WTC11 (cell line): ENCODE measurements at regions not wholly inside any gene's neighbourhood (a gene's known extent, or its start where the extent isn't known, plus 50 kb on each side); places are given as distances from the start of the nearest gene placed in this dataset.

ENCODE experiments used
- ATAC-seq: fragments of 200-7000 bp; cut with Tn5 transposase; 2 replicates; pipeline ENCODE4 v1.10.0; 2021; ENCODE audit warnings: mild to moderate bottlenecking, moderate library complexity
- CTCF ChIA-PET: fragments of 300-600 bp; sonication (Branson Sonifier 250); formaldehyde crosslinking; loops from one replicate; lab custom pipeline; 2021; ENCODE audit warnings: antibody characterized with exemption; lab: Charles Lee
- POLR2A ChIA-PET: fragments of 350-600 bp; sonication (Branson Sonifier 250); formaldehyde crosslinking; loops from one replicate; lab custom pipeline; 2021; ENCODE audit warnings: antibody characterized with exemption; lab: Charles Lee
- DNase-seq: peaks from one replicate; pipeline ENCODE4 v3.0.0; 2021; ENCODE audit warnings: low spot score
- H3K27ac Mint-ChIP-seq: 2 replicates; pipeline ENCODE4 v1.8.0; 2021; ENCODE audit warnings: mixed read lengths
- H3K27me3 Mint-ChIP-seq: 2 replicates; pipeline ENCODE4 v1.8.0; 2021; ENCODE audit warnings: low read depth, mild to moderate bottlenecking, moderate library complexity, mixed read lengths
- H3K36me3 Mint-ChIP-seq: 2 replicates; pipeline ENCODE4 v1.8.0; 2021; ENCODE audit warnings: mixed read lengths
- H3K4me1 Mint-ChIP-seq: 2 replicates; pipeline ENCODE4 v1.8.0; 2022; ENCODE audit warnings: mixed read lengths
- H3K4me3 Mint-ChIP-seq: 2 replicates; pipeline ENCODE4 v1.8.0; 2021; ENCODE audit warnings: mild to moderate bottlenecking, moderate library complexity, mixed read lengths
- H3K9me3 Mint-ChIP-seq: 2 replicates; pipeline ENCODE4 v1.8.0; 2021; ENCODE audit warnings: mixed read lengths
- CBFB ChIP-seq: sonication (generic); formaldehyde crosslinking; IDR thresholded peaks from 2 replicates; pipeline ENCODE4 v1.8.1; 2022; ENCODE audit warnings: mild to moderate bottlenecking, low read depth, missing genetic modification reagents
- IRF2 ChIP-seq: sonication (generic); formaldehyde crosslinking; IDR thresholded peaks from 2 replicates; pipeline ENCODE4 v1.8.0; 2022; ENCODE audit warnings: low read depth, missing genetic modification reagents, borderline replicate concordance
- JUN ChIP-seq: sonication (generic); formaldehyde crosslinking; IDR thresholded peaks from 2 replicates; pipeline ENCODE4 v1.8.0; 2023; ENCODE audit warnings: mild to moderate bottlenecking, missing genetic modification reagents
- MXD4 ChIP-seq: fragments of 250-450 bp; sonication (Bioruptor Pico); IDR thresholded peaks from 2 replicates; pipeline ENCODE4 v1.8.0; 2021; ENCODE audit warnings: mild to moderate bottlenecking, moderate library complexity, borderline replicate concordance
- NR1H2 ChIP-seq: sonication (generic); formaldehyde crosslinking; IDR thresholded peaks from 2 replicates; pipeline ENCODE4 v1.9.0; 2021; ENCODE audit warnings: mild to moderate bottlenecking, moderate library complexity, missing genetic modification reagents
- NR2C2 ChIP-seq: sonication (generic); formaldehyde crosslinking; IDR thresholded peaks from 2 replicates; pipeline ENCODE4 v1.8.0; 2022; ENCODE audit warnings: mild to moderate bottlenecking, missing genetic modification reagents
- RORB ChIP-seq: fragments of 250-450 bp; sonication (Bioruptor Pico); IDR thresholded peaks from 2 replicates; pipeline ENCODE4 v1.9.0; 2021; ENCODE audit warnings: mild to moderate bottlenecking
- SMAD3 ChIP-seq: sonication (generic); formaldehyde crosslinking; IDR thresholded peaks from 2 replicates; pipeline ENCODE4 v1.8.0; 2022; ENCODE audit warnings: missing genetic modification reagents, mild to moderate bottlenecking, borderline replicate concordance
- ZNF138 ChIP-seq: sonication (generic); formaldehyde crosslinking; conservative IDR thresholded peaks from 2 replicates; pipeline ENCODE4 v1.8.1; 2022; ENCODE audit warnings: mild to moderate bottlenecking, moderate library complexity, missing genetic modification reagents
- ZNF263 ChIP-seq: sonication (generic); formaldehyde crosslinking; IDR thresholded peaks from 2 replicates; pipeline ENCODE4 v1.8.1; 2022; ENCODE audit warnings: low read depth, mild to moderate bottlenecking, moderate library complexity, missing genetic modification reagents
- ZNF317 ChIP-seq: sonication (generic); formaldehyde crosslinking; IDR thresholded peaks from 2 replicates; pipeline ENCODE4 v1.8.1; 2023; ENCODE audit warnings: low read depth, mild to moderate bottlenecking, moderate library complexity, missing genetic modification reagents, borderline replicate concordance
- ZNF396 ChIP-seq: fragments of 250-450 bp; sonication (Bioruptor Pico); IDR thresholded peaks from 2 replicates; pipeline ENCODE4 v1.8.0; 2021; ENCODE audit warnings: mild to moderate bottlenecking, moderate library complexity, borderline replicate concordance
- ZNF416 ChIP-seq: fragments of 250-450 bp; sonication (Bioruptor Pico); IDR thresholded peaks from 2 replicates; pipeline ENCODE4 v1.9.0; 2021; ENCODE audit warnings: mild to moderate bottlenecking, inconsistent platforms
- TF ChIP-seq, protein P1 (sequence below): fragments of 250-450 bp; sonication (Bioruptor Pico); IDR thresholded peaks from 2 replicates; pipeline ENCODE4 v1.9.0; 2021; ENCODE audit warnings: mild to moderate bottlenecking
- TF ChIP-seq, protein P2 (sequence below): sonication (generic); formaldehyde crosslinking; IDR thresholded peaks from 2 replicates; pipeline ENCODE4 v1.8.1; 2022; ENCODE audit warnings: missing genetic modification reagents, borderline replicate concordance
- TF ChIP-seq, protein P3 (sequence below): sonication (generic); formaldehyde crosslinking; IDR thresholded peaks from 2 replicates; pipeline ENCODE4 v1.8.0; 2022; ENCODE audit warnings: mild to moderate bottlenecking, missing genetic modification reagents
- TF ChIP-seq, protein P4 (sequence below): sonication (generic); formaldehyde crosslinking; conservative IDR thresholded peaks from 2 replicates; pipeline ENCODE4 v1.8.1; 2023; ENCODE audit warnings: mild to moderate bottlenecking, low read depth, missing genetic modification reagents, moderate library complexity
- TF ChIP-seq, protein P5 (sequence below): fragments of 250-450 bp; sonication (Bioruptor Pico); IDR thresholded peaks from 2 replicates; pipeline ENCODE4 v2.1.2; 2022; ENCODE audit warnings: mild to moderate bottlenecking, moderate library complexity
- TF ChIP-seq, protein P6 (sequence below): sonication (generic); formaldehyde crosslinking; IDR thresholded peaks from 2 replicates; pipeline ENCODE4 v1.8.1; 2023; ENCODE audit warnings: mild to moderate bottlenecking, missing genetic modification reagents, borderline replicate concordance

DNA sequence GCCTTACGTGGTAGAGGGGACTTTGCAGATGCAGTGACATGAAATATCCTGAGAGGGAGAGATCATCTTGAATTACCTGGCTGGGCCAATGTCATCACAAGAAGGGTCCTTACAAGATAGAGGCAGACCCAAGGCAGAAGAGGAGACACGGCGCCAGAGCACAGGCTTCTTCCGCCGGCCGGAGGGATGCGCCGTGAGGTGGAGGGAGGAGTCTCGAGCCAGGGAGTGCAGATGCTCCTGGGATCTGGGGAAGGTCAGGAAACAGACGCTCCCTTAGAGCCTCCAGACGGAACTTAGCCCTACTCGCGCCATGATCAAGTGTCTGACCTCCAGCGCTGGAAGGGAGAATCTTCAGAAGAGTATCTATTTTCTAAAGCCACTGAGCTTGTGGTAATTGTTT is 304.8 kb downstream of the GLRX3 start (continued):
- no peak for TF ChIP-seq IRF2 (CRISPR knock-in tag)
- no peak for TF ChIP-seq NR1H2 (CRISPR knock-in tag)
- TF ChIP-seq, all 79 proteins: peak for 0

DNA sequence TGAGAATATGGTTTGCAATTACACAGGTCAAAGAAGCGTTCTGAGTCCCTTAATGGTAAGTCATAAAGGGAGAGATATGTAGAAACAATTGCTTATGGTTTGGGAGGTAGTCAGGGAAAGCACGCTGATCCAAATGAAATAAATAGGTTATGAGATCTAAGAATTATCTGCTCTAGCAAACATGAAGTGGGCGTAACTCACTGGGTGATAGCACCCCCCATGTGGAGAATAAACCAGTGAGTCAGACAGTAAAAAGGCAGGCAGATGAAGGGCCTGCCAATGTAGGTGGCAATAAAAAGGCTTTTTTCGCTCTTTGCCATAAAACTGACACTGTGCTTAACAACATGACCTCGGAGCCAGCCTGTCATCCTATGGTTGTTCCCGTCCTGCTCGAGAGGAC is 306.9 kb downstream of the GLRX3 start:
- peaks cover 91% of the 10 kb centered on the region for H3K9me3 Mint-ChIP-seq
- CTCF ChIA-PET, result no interaction called here
- TF ChIP-seq, protein P1, sequence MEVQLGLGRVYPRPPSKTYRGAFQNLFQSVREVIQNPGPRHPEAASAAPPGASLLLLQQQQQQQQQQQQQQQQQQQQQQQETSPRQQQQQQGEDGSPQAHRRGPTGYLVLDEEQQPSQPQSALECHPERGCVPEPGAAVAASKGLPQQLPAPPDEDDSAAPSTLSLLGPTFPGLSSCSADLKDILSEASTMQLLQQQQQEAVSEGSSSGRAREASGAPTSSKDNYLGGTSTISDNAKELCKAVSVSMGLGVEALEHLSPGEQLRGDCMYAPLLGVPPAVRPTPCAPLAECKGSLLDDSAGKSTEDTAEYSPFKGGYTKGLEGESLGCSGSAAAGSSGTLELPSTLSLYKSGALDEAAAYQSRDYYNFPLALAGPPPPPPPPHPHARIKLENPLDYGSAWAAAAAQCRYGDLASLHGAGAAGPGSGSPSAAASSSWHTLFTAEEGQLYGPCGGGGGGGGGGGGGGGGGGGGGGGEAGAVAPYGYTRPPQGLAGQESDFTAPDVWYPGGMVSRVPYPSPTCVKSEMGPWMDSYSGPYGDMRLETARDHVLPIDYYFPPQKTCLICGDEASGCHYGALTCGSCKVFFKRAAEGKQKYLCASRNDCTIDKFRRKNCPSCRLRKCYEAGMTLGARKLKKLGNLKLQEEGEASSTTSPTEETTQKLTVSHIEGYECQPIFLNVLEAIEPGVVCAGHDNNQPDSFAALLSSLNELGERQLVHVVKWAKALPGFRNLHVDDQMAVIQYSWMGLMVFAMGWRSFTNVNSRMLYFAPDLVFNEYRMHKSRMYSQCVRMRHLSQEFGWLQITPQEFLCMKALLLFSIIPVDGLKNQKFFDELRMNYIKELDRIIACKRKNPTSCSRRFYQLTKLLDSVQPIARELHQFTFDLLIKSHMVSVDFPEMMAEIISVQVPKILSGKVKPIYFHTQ (CRISPR knock-in tag), result no peak
- TF ChIP-seq JUN, result no peak
- no peak for TF ChIP-seq MXD4 (CRISPR knock-in tag)
- TF ChIP-seq ZNF317 (CRISPR knock-in tag), result no peak
- no peak for TF ChIP-seq SMAD3 (CRISPR knock-in tag)
- TF ChIP-seq, protein P2, sequence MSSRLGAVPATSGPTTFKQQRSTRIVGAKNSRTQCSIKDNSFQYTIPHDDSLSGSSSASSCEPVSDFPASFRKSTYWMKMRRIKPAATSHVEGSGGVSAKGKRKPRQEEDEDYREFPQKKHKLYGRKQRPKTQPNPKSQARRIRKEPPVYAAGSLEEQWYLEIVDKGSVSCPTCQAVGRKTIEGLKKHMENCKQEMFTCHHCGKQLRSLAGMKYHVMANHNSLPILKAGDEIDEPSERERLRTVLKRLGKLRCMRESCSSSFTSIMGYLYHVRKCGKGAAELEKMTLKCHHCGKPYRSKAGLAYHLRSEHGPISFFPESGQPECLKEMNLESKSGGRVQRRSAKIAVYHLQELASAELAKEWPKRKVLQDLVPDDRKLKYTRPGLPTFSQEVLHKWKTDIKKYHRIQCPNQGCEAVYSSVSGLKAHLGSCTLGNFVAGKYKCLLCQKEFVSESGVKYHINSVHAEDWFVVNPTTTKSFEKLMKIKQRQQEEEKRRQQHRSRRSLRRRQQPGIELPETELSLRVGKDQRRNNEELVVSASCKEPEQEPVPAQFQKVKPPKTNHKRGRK, result no peak
- TF ChIP-seq, protein P3, sequence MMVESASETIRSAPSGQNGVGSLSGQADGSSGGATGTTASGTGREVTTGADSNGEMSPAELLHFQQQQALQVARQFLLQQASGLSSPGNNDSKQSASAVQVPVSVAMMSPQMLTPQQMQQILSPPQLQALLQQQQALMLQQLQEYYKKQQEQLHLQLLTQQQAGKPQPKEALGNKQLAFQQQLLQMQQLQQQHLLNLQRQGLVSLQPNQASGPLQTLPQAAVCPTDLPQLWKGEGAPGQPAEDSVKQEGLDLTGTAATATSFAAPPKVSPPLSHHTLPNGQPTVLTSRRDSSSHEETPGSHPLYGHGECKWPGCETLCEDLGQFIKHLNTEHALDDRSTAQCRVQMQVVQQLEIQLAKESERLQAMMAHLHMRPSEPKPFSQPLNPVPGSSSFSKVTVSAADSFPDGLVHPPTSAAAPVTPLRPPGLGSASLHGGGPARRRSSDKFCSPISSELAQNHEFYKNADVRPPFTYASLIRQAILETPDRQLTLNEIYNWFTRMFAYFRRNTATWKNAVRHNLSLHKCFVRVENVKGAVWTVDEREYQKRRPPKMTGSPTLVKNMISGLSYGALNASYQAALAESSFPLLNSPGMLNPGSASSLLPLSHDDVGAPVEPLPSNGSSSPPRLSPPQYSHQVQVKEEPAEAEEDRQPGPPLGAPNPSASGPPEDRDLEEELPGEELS (CRISPR knock-in tag), result no peak
- TF ChIP-seq, protein P4, sequence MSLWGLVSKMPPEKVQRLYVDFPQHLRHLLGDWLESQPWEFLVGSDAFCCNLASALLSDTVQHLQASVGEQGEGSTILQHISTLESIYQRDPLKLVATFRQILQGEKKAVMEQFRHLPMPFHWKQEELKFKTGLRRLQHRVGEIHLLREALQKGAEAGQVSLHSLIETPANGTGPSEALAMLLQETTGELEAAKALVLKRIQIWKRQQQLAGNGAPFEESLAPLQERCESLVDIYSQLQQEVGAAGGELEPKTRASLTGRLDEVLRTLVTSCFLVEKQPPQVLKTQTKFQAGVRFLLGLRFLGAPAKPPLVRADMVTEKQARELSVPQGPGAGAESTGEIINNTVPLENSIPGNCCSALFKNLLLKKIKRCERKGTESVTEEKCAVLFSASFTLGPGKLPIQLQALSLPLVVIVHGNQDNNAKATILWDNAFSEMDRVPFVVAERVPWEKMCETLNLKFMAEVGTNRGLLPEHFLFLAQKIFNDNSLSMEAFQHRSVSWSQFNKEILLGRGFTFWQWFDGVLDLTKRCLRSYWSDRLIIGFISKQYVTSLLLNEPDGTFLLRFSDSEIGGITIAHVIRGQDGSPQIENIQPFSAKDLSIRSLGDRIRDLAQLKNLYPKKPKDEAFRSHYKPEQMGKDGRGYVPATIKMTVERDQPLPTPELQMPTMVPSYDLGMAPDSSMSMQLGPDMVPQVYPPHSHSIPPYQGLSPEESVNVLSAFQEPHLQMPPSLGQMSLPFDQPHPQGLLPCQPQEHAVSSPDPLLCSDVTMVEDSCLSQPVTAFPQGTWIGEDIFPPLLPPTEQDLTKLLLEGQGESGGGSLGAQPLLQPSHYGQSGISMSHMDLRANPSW, result no peak
- TF ChIP-seq ZNF263, result no peak
- TF ChIP-seq CBFB (CRISPR knock-in tag), result no peak
- no peak for TF ChIP-seq ZNF396 (CRISPR knock-in tag)
- no peak for TF ChIP-seq NR2C2
- no peak overlapping the region for H3K27ac Mint-ChIP-seq
- H3K4me3 Mint-ChIP-seq, result no peak overlapping the region
- no peaks in the 10 kb centered on the region for H3K4me1 Mint-ChIP-seq
- POLR2A ChIA-PET, result no interaction called here
- no peak for ATAC-seq
- peaks cover 87% of the 10 kb centered on the region for H3K36me3 Mint-ChIP-seq
- DNase-seq, result no peak
- peaks cover 19% of the 10 kb centered on the region for H3K27me3 Mint-ChIP-seq

DNA sequence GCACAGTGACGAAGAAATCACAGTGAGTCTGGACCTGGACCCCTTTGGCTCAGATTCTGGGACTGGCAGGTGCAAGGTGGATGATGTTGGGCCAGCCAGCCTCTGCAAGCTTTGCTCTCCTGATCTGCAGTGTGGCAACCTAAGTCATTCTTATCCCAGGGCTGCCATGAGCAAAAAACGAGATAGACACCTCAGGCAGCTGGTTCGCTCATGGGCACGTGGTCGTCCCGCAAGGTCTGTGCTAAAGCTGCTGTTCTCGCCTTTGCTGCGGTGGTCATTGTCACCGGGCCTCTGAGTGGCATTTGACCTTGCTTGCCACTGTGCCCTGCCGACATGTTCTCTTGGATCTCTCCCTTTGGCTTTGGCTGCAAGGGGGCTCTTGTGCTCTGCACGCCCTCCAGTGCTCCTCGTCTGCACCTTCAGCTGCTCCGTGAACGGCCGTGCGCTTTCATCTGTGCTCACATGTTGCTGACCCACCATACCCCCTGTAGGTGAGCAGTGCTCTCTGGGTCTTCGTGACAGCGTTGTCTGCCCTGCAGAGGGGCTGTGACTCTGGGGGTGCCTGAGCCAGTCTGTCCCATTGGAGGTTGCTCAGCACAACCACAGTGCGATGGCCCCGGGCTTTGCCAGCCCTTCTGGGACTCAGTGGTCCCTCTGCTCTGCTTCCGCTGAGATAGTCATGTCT is 317.0 kb downstream of the GLRX3 start:
- ATAC-seq, result no peak
- H3K27me3 Mint-ChIP-seq, result peaks cover 8% of the 10 kb centered on the region
- CTCF ChIA-PET, result no interaction called here
- H3K27ac Mint-ChIP-seq, result no peak overlapping the region
- no peak for DNase-seq
- no peak overlapping the region for H3K4me3 Mint-ChIP-seq
- H3K36me3 Mint-ChIP-seq, result peaks cover 77% of the 10 kb centered on the region
- POLR2A ChIA-PET, result no interaction called here
- H3K4me1 Mint-ChIP-seq, result no peaks in the 10 kb centered on the region
- H3K9me3 Mint-ChIP-seq, result peaks cover 86% of the 10 kb centered on the region
- TF ChIP-seq ZNF138 (CRISPR knock-in tag), result no peak
- no peak for TF ChIP-seq RORB
- TF ChIP-seq ZNF416 (CRISPR knock-in tag), result no peak
- TF ChIP-seq, protein P5, sequence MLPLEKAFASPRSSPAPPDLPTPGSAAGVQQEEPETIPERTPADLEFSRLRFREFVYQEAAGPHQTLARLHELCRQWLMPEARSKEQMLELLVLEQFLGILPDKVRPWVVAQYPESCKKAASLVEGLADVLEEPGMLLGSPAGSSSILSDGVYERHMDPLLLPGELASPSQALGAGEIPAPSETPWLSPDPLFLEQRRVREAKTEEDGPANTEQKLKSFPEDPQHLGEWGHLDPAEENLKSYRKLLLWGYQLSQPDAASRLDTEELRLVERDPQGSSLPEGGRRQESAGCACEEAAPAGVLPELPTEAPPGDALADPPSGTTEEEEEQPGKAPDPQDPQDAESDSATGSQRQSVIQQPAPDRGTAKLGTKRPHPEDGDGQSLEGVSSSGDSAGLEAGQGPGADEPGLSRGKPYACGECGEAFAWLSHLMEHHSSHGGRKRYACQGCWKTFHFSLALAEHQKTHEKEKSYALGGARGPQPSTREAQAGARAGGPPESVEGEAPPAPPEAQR (CRISPR knock-in tag), result no peak
- TF ChIP-seq, protein P6, sequence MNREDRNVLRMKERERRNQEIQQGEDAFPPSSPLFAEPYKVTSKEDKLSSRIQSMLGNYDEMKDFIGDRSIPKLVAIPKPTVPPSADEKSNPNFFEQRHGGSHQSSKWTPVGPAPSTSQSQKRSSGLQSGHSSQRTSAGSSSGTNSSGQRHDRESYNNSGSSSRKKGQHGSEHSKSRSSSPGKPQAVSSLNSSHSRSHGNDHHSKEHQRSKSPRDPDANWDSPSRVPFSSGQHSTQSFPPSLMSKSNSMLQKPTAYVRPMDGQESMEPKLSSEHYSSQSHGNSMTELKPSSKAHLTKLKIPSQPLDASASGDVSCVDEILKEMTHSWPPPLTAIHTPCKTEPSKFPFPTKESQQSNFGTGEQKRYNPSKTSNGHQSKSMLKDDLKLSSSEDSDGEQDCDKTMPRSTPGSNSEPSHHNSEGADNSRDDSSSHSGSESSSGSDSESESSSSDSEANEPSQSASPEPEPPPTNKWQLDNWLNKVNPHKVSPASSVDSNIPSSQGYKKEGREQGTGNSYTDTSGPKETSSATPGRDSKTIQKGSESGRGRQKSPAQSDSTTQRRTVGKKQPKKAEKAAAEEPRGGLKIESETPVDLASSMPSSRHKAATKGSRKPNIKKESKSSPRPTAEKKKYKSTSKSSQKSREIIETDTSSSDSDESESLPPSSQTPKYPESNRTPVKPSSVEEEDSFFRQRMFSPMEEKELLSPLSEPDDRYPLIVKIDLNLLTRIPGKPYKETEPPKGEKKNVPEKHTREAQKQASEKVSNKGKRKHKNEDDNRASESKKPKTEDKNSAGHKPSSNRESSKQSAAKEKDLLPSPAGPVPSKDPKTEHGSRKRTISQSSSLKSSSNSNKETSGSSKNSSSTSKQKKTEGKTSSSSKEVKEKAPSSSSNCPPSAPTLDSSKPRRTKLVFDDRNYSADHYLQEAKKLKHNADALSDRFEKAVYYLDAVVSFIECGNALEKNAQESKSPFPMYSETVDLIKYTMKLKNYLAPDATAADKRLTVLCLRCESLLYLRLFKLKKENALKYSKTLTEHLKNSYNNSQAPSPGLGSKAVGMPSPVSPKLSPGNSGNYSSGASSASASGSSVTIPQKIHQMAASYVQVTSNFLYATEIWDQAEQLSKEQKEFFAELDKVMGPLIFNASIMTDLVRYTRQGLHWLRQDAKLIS (CRISPR knock-in tag), result no peak
